GM23338 (cell line): ENCODE measurements at regions not wholly inside any gene's neighbourhood (a gene's known extent, or its start where the extent isn't known, plus 50 kb on each side); places are given as distances from the start of the nearest gene placed in this dataset.
A peak's percentile ranks its signal among the peaks of the same experiment; 100 is the strongest.

Source experiments
- ATAC-seq: fragments of 200-7000 bp; cut with Tn5 transposase; 3 replicates; pipeline ENCODE4 v1.9.1; 2020
- DNase-seq: peaks from one replicate; pipeline ENCODE4 v3.0.0-alpha.2; 2015; ENCODE audit warnings: low spot score
- H2AFZ ChIP-seq: fragments of 200-600 bp; sonication (generic); 2 replicates; pipeline ENCODE4 v1.8.0; 2016; ENCODE audit warnings: antibody characterized with exemption, mild to moderate bottlenecking, moderate library complexity
- H3F3A ChIP-seq: fragments of 200-600 bp; sonication (generic); replicated peaks from 2 replicates; pipeline ENCODE4 v1.8.0; 2017; ENCODE audit warnings: antibody characterized with exemption, mixed run types, low read depth
- H3K27ac ChIP-seq: fragments of 200-600 bp; sonication (generic); 2 replicates; pipeline ENCODE4 v1.6.1; 2016; ENCODE audit warnings: low read depth
- H3K27me3 ChIP-seq: fragments of 200-600 bp; sonication (generic); 2 replicates; pipeline ENCODE4 v1.8.0; 2016; ENCODE audit warnings: mild to moderate bottlenecking, mixed run types, moderate library complexity; ENCODE audit not compliant: insufficient read depth
- H3K36me3 ChIP-seq: fragments of 200-600 bp; sonication (generic); 2 replicates; pipeline ENCODE4 v1.8.0; 2016; ENCODE audit warnings: mild to moderate bottlenecking; ENCODE audit not compliant: insufficient read depth
- H3K4me1 ChIP-seq: fragments of 200-600 bp; sonication (generic); 2 replicates; pipeline ENCODE4 v1.8.0; 2016; ENCODE audit warnings: mild to moderate bottlenecking, moderate library complexity; ENCODE audit not compliant: insufficient read depth
- H3K4me2 ChIP-seq: fragments of 200-600 bp; sonication (generic); 2 replicates; pipeline ENCODE4 v1.7.1; 2017; ENCODE audit warnings: mixed run types
- H3K4me3 ChIP-seq: fragments of 200-600 bp; sonication (generic); 2 replicates; pipeline ENCODE4 v1.6.1; 2016; ENCODE audit warnings: mixed run types
- H3K79me2 ChIP-seq: fragments of 200-600 bp; sonication (generic); replicated peaks from 2 replicates; pipeline ENCODE4 v1.8.0; 2017; ENCODE audit warnings: mild to moderate bottlenecking; ENCODE audit not compliant: insufficient read depth
- H3K9me2 ChIP-seq: fragments of 200-600 bp; sonication (generic); 2 replicates; pipeline ENCODE4 v1.8.0; 2017; ENCODE audit not compliant: insufficient read depth
- H4K20me1 ChIP-seq: fragments of 200-600 bp; sonication (generic); replicated peaks from 2 replicates; pipeline ENCODE4 v1.8.0; 2017; ENCODE audit warnings: mild to moderate bottlenecking; ENCODE audit not compliant: insufficient read depth
- H3K27ac Mint-ChIP-seq: 2 replicates; pipeline ENCODE4 v1.8.0; 2020; ENCODE audit warnings: inconsistent platforms, mild to moderate bottlenecking, moderate library complexity, mixed read lengths
- H3K27me3 Mint-ChIP-seq: 3 replicates; pipeline ENCODE4 v1.8.0; 2022; ENCODE audit warnings: low read depth, mild to moderate bottlenecking, moderate library complexity, mixed read lengths, inconsistent platforms; ENCODE audit not compliant: insufficient read depth, poor library complexity
- H3K36me3 Mint-ChIP-seq: 3 replicates; pipeline ENCODE4 v1.8.0; 2021; ENCODE audit warnings: low read depth, mild to moderate bottlenecking, inconsistent platforms, moderate library complexity, mixed read lengths
- H3K4me1 Mint-ChIP-seq: 3 replicates; pipeline ENCODE4 v1.8.0; 2020; ENCODE audit warnings: mild to moderate bottlenecking, inconsistent platforms, mixed read lengths
- H3K4me3 Mint-ChIP-seq: 3 replicates; pipeline ENCODE4 v1.8.0; 2021; ENCODE audit warnings: moderate library complexity, mild to moderate bottlenecking, inconsistent platforms, mixed read lengths
- H3K9me3 Mint-ChIP-seq: 3 replicates; pipeline ENCODE4 v1.8.0; 2020; ENCODE audit warnings: moderate library complexity, mild to moderate bottlenecking, inconsistent platforms, mixed read lengths
- ETS1 ChIP-seq: IDR thresholded peaks from 2 replicates; pipeline ENCODE4 v1.6.1; 2016; ENCODE audit warnings: antibody characterized with exemption
- EZH2 ChIP-seq: fragments of 200-600 bp; sonication (generic); IDR thresholded peaks from one replicate; pipeline ENCODE4 v1.8.0; 2017; ENCODE audit warnings: antibody characterized with exemption, mild to moderate bottlenecking, low read depth; ENCODE audit not compliant: unreplicated experiment
- EZH2phosphoT487 ChIP-seq: fragments of 200-600 bp; sonication (generic); IDR thresholded peaks from one replicate; pipeline ENCODE4 v1.8.1; 2018; ENCODE audit warnings: antibody characterized with exemption; ENCODE audit not compliant: unreplicated experiment
- JUNB ChIP-seq: IDR thresholded peaks from one replicate; pipeline ENCODE4 v1.6.1; 2016; ENCODE audit warnings: antibody characterized with exemption; ENCODE audit not compliant: unreplicated experiment
- NANOG ChIP-seq: IDR thresholded peaks from 2 replicates; pipeline ENCODE4 v1.6.1; 2016; ENCODE audit warnings: antibody characterized with exemption, borderline replicate concordance
- REST ChIP-seq: IDR thresholded peaks from one replicate; pipeline ENCODE4 v1.6.1; 2018; ENCODE audit warnings: antibody characterized with exemption; ENCODE audit not compliant: unreplicated experiment
- ZNF114 ChIP-seq: fragments of 250-450 bp; sonication (Bioruptor Pico); IDR thresholded peaks from 2 replicates; pipeline ENCODE4 v1.5.0; 2020; ENCODE audit warnings: mild to moderate bottlenecking, moderate library complexity
- ZNF462 ChIP-seq: fragments of 250-450 bp; sonication (Bioruptor Pico); IDR thresholded peaks from 2 replicates; pipeline ENCODE4 v1.5.0; 2020; ENCODE audit warnings: mild to moderate bottlenecking, moderate library complexity

GRCh38 chr16:86403541-86404163, 106.7 kb upstream of the FOXF1 start:
- Histone ChIP-seq H3K79me2 (no peaks in the 10 kb centered on the region), H3F3A (no peaks in the 10 kb centered on the region), H3K36me3 (no peaks in the 10 kb centered on the region), H3K4me1 (no peaks in the 10 kb centered on the region), H3K27me3 (no peaks in the 10 kb centered on the region), H2AFZ (no peak overlapping the region), H3K9me2 (no peaks in the 10 kb centered on the region), H3K4me2 (no peak overlapping the region), H3K4me3 (no peak overlapping the region), H3K27ac (no peak overlapping the region), H4K20me1 (no peaks in the 10 kb centered on the region)
- no peaks in the 10 kb centered on the region for H3K36me3 Mint-ChIP-seq
- H3K9me3 Mint-ChIP-seq, result no peaks in the 10 kb centered on the region
- no peak overlapping the region for H3K27ac Mint-ChIP-seq
- ATAC-seq, result no peak
- peaks cover 13% of the 10 kb centered on the region for H3K4me1 Mint-ChIP-seq
- H3K4me3 Mint-ChIP-seq, result no peak overlapping the region
- TF ChIP-seq ETS1, result no peak
- TF ChIP-seq EZH2, result no peak
- TF ChIP-seq NANOG, result no peak
- no peak for DNase-seq
- H3K27me3 Mint-ChIP-seq, result peaks cover 7% of the 10 kb centered on the region

GRCh38 chr16:86404678-86405077, 105.6 kb upstream of the FOXF1 start:
- peaks cover 21% of the 10 kb centered on the region for H3K4me1 Mint-ChIP-seq
- H3K4me1 ChIP-seq, result no peaks in the 10 kb centered on the region
- ATAC-seq, result no peak
- H3K36me3 Mint-ChIP-seq, result no peaks in the 10 kb centered on the region
- no peaks in the 10 kb centered on the region for H3F3A ChIP-seq
- no peaks in the 10 kb centered on the region for H4K20me1 ChIP-seq
- no peaks in the 10 kb centered on the region for H3K36me3 ChIP-seq
- H3K27ac Mint-ChIP-seq, result no peak overlapping the region
- H3K9me2 ChIP-seq, result no peaks in the 10 kb centered on the region
- no peak overlapping the region for H3K4me3 ChIP-seq
- H3K4me2 ChIP-seq, result no peak overlapping the region
- H3K27me3 Mint-ChIP-seq, result peaks cover 7% of the 10 kb centered on the region
- DNase-seq, result no peak
- no peaks in the 10 kb centered on the region for H3K79me2 ChIP-seq
- H2AFZ ChIP-seq, result 0 out of 2 replicates have a peak overlapping the region, but pooled peaks have one; percentile 43
- H3K9me3 Mint-ChIP-seq, result no peaks in the 10 kb centered on the region
- no peaks in the 10 kb centered on the region for H3K27me3 ChIP-seq
- H3K27ac ChIP-seq, result no peak overlapping the region
- no peak overlapping the region for H3K4me3 Mint-ChIP-seq
- TF ChIP-seq ZNF462 (CRISPR knock-in tag), result no peak
- no peak for TF ChIP-seq EZH2
- TF ChIP-seq ZNF114 (CRISPR knock-in tag), result no peak
- no peak for TF ChIP-seq EZH2phosphoT487
- TF ChIP-seq REST, result no peak
- no peak for TF ChIP-seq NANOG
- TF ChIP-seq JUNB, result no peak
